Cardiac fibroblast (primary cell): ENCODE measurements at regions not wholly inside any gene's neighbourhood (a gene's known extent, or its start where the extent isn't known, plus 50 kb on each side); places are given as distances from the start of the nearest gene placed in this dataset.

Experiments
- DNase-seq, 2 donors: peaks; one replicate each; pipeline versions ENCODE4 v3.0.0 to v3.0.0-alpha.2; 2010; ENCODE audit warnings: low read depth in 2 of 2
- H3K4me3 ChIP-seq, 2 donors: replicated peaks in 1 of 2; 1 replicate in 1 of 2; 2 replicates in 1 of 2; pipeline ENCODE4 v1.5.1; 2011; ENCODE audit warnings: low read depth in 2 of 2, low read length in 2 of 2, mild to moderate bottlenecking in 2 of 2, moderate library complexity in 1 of 2
- TF ChIP-seq, protein P1 (sequence below): IDR thresholded peaks from one replicate; pipeline ENCODE4 v1.5.1; 2011; ENCODE audit warnings: low read depth, mild to moderate bottlenecking, low read length, inconsistent platforms

DNA sequence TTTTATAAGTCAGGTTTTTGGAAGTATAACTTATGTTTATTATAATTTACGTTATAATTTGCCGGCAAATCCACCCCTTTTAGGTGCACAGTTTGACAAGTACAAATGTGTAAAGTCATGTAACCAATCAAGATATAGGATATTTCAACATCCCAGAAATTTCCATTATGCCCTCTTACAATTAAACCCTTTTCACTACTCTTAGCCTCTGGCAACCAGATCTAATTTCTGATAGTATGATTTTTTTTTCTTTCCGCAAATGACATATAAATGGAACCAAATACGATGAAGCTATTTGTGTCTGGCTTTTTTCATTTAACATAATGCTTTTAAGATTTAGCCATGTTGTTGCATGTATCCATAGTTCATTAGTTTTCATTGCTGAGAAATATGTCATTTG, 69.5 kb upstream of the HTATIP2 start:
- TF ChIP-seq, protein P1, sequence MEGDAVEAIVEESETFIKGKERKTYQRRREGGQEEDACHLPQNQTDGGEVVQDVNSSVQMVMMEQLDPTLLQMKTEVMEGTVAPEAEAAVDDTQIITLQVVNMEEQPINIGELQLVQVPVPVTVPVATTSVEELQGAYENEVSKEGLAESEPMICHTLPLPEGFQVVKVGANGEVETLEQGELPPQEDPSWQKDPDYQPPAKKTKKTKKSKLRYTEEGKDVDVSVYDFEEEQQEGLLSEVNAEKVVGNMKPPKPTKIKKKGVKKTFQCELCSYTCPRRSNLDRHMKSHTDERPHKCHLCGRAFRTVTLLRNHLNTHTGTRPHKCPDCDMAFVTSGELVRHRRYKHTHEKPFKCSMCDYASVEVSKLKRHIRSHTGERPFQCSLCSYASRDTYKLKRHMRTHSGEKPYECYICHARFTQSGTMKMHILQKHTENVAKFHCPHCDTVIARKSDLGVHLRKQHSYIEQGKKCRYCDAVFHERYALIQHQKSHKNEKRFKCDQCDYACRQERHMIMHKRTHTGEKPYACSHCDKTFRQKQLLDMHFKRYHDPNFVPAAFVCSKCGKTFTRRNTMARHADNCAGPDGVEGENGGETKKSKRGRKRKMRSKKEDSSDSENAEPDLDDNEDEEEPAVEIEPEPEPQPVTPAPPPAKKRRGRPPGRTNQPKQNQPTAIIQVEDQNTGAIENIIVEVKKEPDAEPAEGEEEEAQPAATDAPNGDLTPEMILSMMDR: no peak
- DNase-seq: no peak
- H3K4me3 ChIP-seq: no peak overlapping the region

DNA sequence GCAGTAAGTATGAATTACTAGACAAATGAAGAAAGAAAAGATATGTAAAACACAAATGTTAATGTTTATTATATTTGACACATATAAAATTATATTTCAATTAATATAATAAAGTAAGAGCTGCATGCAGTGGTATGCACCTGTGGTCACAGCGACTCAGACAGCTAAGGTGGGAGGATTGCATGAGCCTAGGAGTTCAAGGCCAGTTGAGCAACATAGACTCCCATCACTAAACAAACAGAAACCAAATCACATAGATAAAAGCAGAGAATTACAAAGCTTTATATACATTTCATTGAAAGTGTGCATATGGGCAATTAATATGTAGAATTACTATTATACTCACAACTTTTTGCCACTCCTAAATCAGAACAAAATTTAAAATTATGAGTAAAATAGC, 70.0 kb upstream of the HTATIP2 start:
- TF ChIP-seq, protein P1: no peak
- DNase-seq: no peak
- H3K4me3 ChIP-seq: no peak overlapping the region

DNA sequence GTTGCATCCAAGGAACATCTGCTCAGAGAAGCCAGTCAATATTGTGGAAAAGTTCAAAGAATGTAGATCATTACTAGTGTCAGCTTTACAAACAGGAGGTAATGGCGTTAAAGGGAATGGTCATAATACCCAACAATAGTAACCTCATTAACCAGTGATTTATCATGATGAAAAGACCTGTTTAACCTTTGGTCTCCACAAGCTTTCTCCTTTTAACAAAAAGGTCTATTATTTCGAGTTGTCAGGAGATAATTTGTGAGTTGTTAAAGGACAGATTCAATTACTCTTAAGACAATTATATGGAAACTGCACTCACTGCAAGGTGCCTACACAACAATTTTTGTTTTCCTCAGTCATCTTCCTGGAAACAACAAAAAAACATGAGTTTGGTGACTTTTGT, 73.8 kb upstream of the HTATIP2 start:
- no peak for DNase-seq
- H3K4me3 ChIP-seq: no peak overlapping the region
- TF ChIP-seq, protein P1: no peak

DNA sequence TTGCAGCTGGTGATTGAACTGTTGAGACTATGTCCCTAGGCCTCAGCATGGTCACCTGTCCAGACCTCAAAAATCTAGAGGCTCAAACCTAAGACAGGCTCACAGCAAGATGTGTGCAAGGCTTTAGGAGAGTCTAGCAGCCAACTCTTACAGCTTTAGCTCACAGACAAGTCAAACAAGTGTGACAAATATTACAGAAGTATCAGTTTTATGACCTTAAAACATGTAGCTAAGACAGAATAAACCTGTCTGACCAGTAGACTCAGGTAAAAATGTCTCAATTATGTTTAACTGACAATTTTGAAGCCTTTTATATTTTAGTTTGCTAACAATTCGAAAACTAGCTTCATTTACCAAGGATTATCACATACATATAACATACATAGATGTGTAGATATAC, 80.0 kb upstream of the HTATIP2 start:
- H3K4me3 ChIP-seq: no peak overlapping the region
- no peak for DNase-seq
- TF ChIP-seq, protein P1: no peak

DNA sequence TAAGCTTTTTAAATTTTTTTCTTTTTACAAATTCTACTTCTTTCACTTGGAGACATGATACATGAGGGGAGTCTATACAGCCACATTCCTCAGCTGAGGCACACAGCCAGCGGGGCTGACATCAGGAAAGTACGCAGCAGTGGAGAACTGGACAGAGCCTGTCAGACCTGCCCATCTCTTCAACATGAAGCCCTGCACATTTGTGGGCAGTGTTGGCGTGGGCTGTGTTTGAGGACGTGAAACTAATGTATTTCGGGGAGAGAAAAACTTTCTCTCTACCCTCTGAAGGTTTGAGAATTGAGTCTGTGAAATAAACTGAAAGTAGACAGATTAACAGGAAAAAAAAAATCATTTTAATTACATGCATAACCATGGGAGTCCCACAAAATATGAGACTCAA, 84.8 kb upstream of the HTATIP2 start:
- H3K4me3 ChIP-seq: no peak overlapping the region
- TF ChIP-seq, protein P1: no peak
- no peak for DNase-seq

DNA sequence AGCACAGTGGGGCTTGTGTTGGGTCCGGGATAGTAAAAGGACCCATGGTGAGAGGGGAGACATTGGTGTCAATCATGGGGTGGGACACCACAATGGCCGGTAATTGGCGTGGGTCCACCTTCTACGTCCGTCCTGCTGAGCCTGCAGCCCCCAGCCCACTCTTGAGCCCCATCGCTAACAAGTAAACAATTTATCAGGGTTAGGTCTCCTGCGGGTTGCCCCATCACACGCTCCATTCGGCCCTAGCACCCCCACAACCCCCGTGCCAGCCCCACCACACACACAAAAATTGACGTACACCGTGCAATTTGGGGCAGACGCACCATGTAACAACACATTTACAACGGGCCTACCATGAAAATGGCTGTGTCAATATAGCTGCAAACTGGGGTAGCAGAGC, 86.5 kb upstream of the HTATIP2 start:
- DNase-seq: no peak
- TF ChIP-seq, protein P1: no peak
- no peak overlapping the region for H3K4me3 ChIP-seq
